NCI-H1092 treated with DMSO at 0.1 percent for 48 hours (cell line): ENCODE measurements at regions not wholly inside any gene's neighbourhood (a gene's known extent, or its start where the extent isn't known, plus 50 kb on each side); places are given as distances from the start of the nearest gene placed in this dataset.
"Not testable (repeated sequence)": the region's sequence is repeated elsewhere in the genome, so short reads cannot be mapped to it uniquely, and the experiment has no call there.

Experiments
- DNase-seq: peaks from one replicate; lab custom pipeline; 2025; lab: John Stamatoyannopoulos, UW

DNA sequence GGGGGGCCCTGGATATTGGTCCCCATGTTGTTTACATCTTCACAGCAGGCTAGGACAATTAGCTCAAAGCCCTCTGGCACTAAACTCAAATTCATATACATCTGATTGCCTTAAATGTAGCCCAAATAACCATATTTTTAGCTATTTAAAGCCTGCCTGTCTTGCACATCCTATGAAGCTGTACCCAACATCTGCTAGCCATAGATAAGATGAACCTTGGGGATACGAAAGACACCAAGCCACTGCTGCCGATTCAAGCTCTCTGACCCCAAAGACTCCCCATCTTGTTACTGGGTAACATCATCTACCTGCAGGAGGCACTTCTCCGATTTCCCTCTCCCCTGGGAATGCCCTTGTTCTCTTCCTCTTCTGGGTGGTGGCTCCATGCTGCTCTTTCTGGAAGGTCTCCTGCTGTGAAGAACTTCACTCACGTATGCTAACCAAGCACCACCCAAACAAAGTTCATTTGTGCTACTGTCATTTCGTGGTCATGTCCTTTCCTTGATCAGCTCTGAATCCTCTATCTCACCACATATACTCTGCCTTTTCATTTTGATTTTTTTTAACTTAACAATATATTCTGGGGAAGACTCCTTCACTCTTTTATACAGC lies 107.7 kb upstream of the ATXN3L start:
- peak; percentile 5 for DNase-seq

GRCh38 chrX:13420545-13421183 lies 100.8 kb upstream of the ATXN3L start:
- no peak for DNase-seq

- DNase-seq: no peak
These were observed 100.1 kb upstream of the ATXN3L start for GRCh38 chrX:13419918-13420317.

DNA sequence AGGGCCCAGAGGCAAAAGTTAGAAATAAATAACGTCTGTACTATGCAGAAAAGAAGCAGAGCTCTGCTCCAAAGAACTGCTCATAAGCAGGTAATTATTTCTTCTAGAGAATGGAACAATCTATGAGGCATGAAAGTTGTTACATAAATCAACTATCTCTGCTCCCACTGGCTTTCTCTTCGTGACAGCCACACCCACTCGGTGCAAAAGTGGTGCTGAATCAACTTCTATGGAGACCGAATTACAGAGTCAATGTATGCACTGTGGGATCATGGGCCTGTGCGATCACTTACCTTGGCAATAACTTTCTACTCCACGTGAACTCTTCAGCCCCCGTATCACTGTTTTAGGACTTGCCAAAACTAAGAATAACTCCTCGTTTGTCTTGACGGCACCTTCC lies 99.4 kb upstream of the ATXN3L start:
- DNase-seq: no peak

DNA sequence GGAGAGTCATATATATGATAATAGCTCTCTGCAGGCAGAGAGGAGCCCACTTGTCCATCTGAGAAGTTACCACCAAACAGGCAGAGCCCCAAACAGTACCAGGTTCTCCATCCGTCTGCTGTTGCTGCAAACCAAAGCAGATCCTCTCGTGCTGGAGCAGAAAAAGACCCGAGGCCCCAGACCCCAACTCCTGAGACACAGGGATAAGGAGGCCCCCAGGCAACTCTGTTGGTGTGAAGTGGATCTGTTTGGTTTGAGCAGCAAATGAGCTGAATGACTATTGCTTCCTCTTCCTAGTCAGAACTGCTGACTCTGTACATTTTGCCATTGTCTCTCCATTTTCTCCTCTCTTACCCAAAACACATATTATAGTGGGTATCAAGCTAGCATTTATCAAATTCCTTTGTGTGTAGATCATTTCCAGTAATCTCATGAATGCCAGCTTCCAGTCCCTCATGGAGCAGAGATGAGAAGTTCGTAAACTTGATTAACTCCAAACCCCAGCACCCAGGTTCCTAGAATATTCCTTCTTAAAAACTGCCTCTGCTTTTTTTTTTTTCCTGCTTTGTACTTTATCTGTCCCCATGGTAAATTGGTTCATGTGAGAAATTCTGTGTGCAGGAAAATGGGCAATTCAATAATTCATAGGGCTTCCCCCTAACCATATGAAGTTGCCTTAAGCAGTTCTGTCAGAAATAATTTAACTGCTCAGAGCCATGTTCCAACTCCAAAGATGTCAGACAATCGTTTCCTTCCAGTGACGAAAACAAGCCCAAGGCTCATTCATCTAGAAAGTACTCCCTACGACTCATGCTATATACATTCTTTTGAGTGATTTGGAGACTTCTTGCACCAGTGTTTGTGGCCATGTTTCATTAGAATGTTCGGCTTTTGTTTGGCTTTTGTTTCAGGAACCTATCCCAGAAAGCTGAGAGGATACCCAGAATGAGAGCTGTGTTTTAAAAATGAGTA lies 98.6 kb upstream of the ATXN3L start:
- DNase-seq: no peak

GRCh38 chrX:13415509-13415908 lies 95.7 kb upstream of the ATXN3L start:
- DNase-seq: no peak

- no peak for DNase-seq
These were observed 94.3 kb upstream of the ATXN3L start for GRCh38 chrX:13414006-13414647.

DNA sequence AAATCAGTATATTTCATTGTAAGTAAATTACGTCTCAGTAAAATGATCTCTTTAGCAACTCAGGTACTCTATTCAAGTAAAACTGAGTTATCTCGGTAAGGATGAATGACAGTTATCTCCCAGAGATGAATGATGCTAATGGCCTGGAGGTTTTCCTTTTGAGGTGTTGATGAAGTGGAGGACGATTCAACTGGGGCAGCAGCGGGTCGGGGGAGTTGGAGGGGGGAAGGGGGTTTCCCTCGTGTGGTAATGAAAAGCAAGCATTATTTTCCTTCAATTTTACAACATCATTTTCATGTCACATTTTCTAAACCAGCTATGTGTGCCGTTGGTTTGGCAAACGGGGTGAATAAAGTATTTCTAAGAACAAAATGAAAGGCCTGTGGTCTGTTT lies 92.4 kb upstream of the ATXN3L start:
- no peak for DNase-seq

- DNase-seq: no peak
These were observed 91.8 kb upstream of the ATXN3L start for GRCh38 chrX:13411496-13412207.

DNA sequence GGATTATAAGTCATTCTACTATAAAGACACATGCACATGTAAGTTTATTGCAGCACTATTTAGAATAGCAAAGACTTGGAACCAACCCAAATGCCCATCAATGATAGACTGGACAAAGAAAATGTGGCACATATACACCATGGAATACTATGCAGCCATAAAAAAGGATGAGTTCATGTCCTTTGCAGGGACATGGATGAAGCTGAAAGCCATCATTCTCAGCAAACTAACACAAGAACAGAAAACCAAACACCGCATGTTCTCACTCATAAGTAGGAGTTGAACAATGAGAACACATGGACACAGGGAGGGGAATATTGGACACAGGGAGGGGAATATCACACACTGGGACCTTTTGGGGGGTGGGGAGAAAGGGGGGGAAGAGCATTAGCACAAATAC lies 88.7 kb upstream of the ATXN3L start:
- not testable (repeated sequence) for DNase-seq

DNA sequence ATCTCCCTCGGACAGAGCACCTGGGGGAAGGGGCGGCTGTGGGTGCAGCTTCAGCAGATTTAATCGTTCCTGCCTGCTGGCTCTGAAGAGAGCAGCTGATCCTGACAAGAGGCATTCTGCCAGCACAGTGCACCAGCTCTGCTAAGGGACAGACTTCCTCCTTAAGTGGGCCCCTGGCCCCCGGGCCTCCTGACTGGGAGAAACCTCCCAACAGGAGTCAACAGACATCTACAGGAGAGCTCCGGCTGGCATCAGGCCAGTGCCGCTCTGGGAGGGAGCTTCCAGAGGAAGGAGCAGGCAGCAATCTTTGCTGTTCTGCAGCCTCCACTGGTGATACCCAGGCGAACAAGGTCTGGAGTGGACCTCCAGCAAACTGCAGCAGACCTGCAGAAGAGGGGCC lies 84.9 kb upstream of the ATXN3L start:
- not testable (repeated sequence) for DNase-seq

- DNase-seq: no peak
These were observed 84.5 kb upstream of the ATXN3L start for GRCh38 chrX:13404364-13404763.

GRCh38 chrX:13401724-13402123 lies 81.9 kb upstream of the ATXN3L start:
- DNase-seq: no peak

- no peak for DNase-seq
These were observed 79.0 kb upstream of the ATXN3L start for GRCh38 chrX:13398839-13399238.

DNA sequence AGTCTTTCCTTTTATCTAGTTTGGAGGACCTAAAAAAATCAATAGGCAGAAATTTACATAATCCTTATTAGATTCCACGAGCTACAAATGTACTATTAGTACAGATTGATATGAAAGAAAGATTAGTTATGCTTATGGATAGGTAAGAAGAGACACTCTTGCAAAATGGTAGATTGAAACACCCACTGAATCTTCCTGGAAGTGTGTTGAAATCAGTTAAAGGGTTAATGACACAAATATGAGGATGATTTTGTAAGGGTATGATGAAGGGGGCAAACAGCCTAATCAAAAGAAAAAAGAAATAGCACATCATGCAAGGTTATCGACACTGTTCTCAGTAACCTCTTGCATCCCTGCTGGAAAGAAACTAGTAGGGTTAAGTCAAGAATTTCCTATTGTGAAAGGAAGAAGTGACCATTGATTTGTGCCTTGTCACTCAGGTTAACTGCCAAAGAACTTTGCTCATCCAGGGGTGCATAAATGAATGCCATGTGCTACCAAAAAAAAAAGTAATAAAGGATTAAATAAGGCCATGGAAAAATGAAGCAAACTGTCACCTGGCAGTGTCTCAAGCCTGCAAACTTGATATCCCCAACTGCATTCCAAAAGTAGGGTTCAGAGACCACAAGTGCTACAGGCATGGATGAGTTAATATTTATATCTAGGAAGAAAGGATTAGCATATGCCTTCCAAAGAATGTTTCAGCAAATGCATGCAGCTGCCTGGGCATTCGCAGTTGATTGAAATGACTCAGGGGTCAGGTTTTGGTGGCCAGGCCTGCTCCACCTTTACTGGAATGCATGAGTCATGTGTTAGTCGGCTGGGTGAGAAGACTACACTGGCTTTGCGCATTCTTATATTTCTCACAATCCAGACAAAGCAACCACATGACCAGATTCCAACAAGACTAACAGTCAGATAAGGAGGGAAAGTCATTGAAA lies 78.3 kb upstream of the ATXN3L start:
- DNase-seq: no peak

GRCh38 chrX:13396924-13397323 lies 77.1 kb upstream of the ATXN3L start:
- no peak for DNase-seq

DNA sequence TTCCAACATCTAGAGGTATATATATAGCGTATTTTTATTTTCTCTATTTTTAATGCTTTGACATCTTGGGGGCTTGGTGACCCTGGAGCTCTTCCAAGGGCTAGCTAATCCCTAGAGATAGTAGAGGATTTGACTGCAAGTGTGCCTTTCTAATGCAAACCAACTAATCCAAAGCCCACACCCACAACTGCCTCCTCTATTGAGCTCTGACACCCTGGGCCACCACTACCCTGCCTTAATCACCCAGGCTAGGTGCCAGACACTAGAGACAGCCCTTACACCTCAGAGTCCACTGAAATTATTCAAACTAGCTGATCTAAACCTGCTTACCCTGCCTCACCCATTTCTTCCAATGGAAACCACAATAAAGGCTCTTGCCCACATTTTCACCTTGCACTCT lies 69.6 kb upstream of the ATXN3L start:
- DNase-seq: no peak

DNA sequence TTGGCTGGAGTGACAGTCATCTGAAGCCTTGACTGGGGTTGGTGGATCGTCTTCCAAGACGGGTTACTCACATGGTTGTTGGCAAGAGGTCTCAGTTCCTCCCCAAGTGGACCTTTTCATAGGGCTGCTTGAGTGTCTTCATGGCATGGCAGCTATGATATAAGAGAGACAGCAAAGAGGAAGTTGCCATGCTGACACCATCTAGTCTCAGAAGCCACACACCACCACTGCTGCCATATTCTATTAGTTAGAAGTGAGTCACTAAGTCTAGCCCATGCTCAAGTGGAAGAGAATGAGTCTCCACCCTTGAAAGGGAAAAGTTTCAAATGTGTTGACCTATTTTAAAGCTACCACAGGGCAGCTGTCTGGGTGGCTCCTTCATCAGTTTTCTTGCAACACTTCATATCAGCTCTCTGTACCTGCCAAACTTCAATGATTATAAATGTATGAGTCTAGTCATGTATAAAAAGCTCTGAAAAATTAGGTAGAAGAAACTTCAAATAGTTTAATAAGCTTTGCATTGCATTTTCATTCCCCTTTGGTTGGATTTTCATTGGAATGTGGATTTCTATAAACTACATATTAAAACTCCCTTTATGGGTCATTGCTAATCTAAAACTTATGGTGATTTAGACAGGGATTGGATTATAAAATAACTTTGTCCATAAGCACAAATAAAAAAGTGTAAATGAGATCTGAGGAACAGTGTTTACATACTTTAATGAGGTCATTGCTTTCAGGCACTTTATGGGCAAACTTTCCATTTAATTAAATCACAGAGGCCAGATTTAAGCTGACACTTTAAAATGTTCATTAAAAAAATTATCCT lies 68.0 kb upstream of the ATXN3L start:
- DNase-seq: no peak

DNA sequence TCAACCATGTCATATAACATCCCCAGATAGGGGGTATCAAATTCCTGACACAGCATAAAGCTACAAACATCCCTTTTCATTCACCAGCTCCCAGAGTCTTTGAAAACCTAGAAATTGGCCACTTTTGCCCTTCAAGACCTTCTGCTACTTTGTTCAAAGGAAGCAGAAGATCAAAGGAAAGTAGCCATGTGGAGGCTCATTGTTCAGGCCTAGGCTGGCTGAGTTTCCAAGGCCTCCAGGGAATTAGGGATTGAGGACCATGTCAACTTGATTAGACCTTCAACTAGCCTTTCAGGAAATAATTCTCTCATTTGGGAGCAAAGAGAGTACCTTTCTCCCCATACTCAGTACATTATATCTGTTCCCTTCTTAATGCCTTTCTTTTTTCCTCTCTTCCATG lies 66.8 kb upstream of the ATXN3L start:
- no peak for DNase-seq

- DNase-seq: no peak
These were observed 66.2 kb upstream of the ATXN3L start for GRCh38 chrX:13386092-13386491.
